HG02885 (cell line): ENCODE measurements at regions not wholly inside any gene's neighbourhood (a gene's known extent, or its start where the extent isn't known, plus 50 kb on each side); places are given as distances from the start of the nearest gene placed in this dataset.

ENCODE experiments used
- ATAC-seq: cut with Tn5 transposase; IDR thresholded peaks from one replicate; pipeline ENCODE4 v1.9.1; 2021; ENCODE audit warnings: mild to moderate bottlenecking; ENCODE audit not compliant: unreplicated experiment, poor library complexity

- ATAC-seq, result no peak
Observed at GRCh38 chr14:65303190-65303898, 109.2 kb upstream of the FUT8 start.

GRCh38 chr14:65303899-65304222, 108.7 kb upstream of the FUT8 start:
- ATAC-seq, result no peak

GRCh38 chr14:65304239-65304638, 108.3 kb upstream of the FUT8 start:
- no peak for ATAC-seq

GRCh38 chr14:65304963-65305362, 107.6 kb upstream of the FUT8 start:
- ATAC-seq, result no peak

GRCh38 chr14:65308536-65308935, 104.0 kb upstream of the FUT8 start:
- ATAC-seq, result no peak

- no peak for ATAC-seq
Observed at GRCh38 chr14:65310568-65310967, 102.0 kb upstream of the FUT8 start.

- no peak for ATAC-seq
Observed at GRCh38 chr14:65312859-65313258, 99.7 kb upstream of the FUT8 start.

GRCh38 chr14:65318636-65319506, 93.7 kb upstream of the FUT8 start:
- ATAC-seq, result peak; percentile 69

GRCh38 chr14:65320661-65321308, 91.7 kb upstream of the FUT8 start:
- ATAC-seq, result peak; percentile 29

GRCh38 chr14:65321370-65321875, 91.1 kb upstream of the FUT8 start:
- peak; percentile 52 for ATAC-seq

GRCh38 chr14:65329481-65329880, 83.0 kb upstream of the FUT8 start:
- no peak for ATAC-seq

GRCh38 chr14:65329911-65330310, 82.6 kb upstream of the FUT8 start:
- no peak for ATAC-seq

- no peak for ATAC-seq
Observed at GRCh38 chr14:65330416-65330815, 82.1 kb upstream of the FUT8 start.

- ATAC-seq, result no peak
Observed at GRCh38 chr14:65331652-65332051, 80.9 kb upstream of the FUT8 start.

GRCh38 chr14:65332141-65332871, 80.2 kb upstream of the FUT8 start:
- no peak for ATAC-seq

- no peak for ATAC-seq
Observed at GRCh38 chr14:65333943-65334687, 78.4 kb upstream of the FUT8 start.

- ATAC-seq, result no peak
Observed at GRCh38 chr14:65334765-65335410, 77.6 kb upstream of the FUT8 start.

- no peak for ATAC-seq
Observed at GRCh38 chr14:65335411-65335947, 77.1 kb upstream of the FUT8 start.

- peak; percentile 71 for ATAC-seq
Observed at GRCh38 chr14:65336191-65336591, 76.3 kb upstream of the FUT8 start.
